Activated naive CD8-positive, alpha-beta T cell treated with anti-CD3 and anti-CD28 coated beads, Interleukin-2, amount 10 ng/mL, durations not matched to agents 7 days and 5 days (primary cell): ENCODE measurements at regions not wholly inside any gene's neighbourhood (a gene's known extent, or its start where the extent isn't known, plus 50 kb on each side); places are given as distances from the start of the nearest gene placed in this dataset.
"Not testable (repeated sequence)": the region's sequence is repeated elsewhere in the genome, so short reads cannot be mapped to it uniquely, and the experiment has no call there.

Experiments used
- ATAC-seq: fragments of 150-1000 bp; cut with Tn5 transposase; one replicate; pipeline ENCODE4 v1.10.0; 2021; ENCODE audit warnings: low read depth, moderate library complexity
- POLR2A ChIA-PET: fragments of 350-600 bp; sonication (Branson Sonifier 250); formaldehyde crosslinking; loops from one replicate; lab custom pipeline; 2021; ENCODE audit warnings: antibody characterized with exemption; lab: Charles Lee
- DNase-seq: peaks from one replicate; pipeline ENCODE4 v3.0.0; 2021
- H3K27ac Mint-ChIP-seq: one replicate; pipeline ENCODE4 v1.8.0; 2022; ENCODE audit warnings: mild to moderate bottlenecking, mixed read lengths
- H3K27me3 Mint-ChIP-seq: one replicate; pipeline ENCODE4 v1.8.0; 2022; ENCODE audit warnings: mild to moderate bottlenecking, moderate library complexity, mixed read lengths
- H3K36me3 Mint-ChIP-seq: one replicate; pipeline ENCODE4 v1.8.0; 2021; ENCODE audit warnings: mild to moderate bottlenecking, mixed read lengths
- H3K4me1 Mint-ChIP-seq: one replicate; pipeline ENCODE4 v1.8.0; 2021; ENCODE audit warnings: mixed read lengths
- H3K4me3 Mint-ChIP-seq: one replicate; pipeline ENCODE4 v1.8.0; 2022; ENCODE audit warnings: mild to moderate bottlenecking, moderate library complexity, mixed read lengths
- H3K9me3 Mint-ChIP-seq: one replicate; pipeline ENCODE4 v1.8.0; 2021; ENCODE audit warnings: mixed read lengths

DNA sequence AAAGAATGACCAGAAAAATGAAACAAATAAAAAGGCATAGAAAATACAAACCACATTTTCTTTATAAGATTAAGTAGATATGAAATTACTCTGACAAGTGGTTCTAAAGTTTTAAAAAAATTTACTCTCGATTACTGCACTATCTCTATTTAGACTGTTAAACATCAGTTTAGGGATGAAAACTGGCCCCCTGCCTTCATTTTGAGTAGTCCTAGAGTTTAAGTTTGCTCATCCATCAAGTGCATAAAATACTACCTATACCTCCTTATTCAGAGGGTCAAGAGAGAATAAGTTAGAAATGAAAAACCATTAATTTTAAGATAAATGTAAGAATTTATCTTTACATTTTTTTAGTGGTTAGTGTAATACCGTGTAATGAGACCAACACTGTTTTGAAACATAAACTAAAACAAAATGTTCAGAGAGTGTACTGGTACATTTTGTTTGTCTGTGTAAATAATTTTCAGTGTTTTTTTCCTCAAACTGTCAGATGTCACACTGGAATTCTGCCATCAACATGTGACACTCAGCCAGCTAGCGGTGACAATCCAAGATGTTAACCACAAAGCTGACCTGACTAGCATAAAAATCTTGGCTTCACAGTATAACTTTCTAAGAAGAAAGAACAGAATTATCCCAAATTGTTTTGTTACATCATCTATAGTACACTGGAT, 184.8 kb upstream of the PCDH20 start:
- Mint-ChIP-seq H3K27ac (no peak overlapping the region), H3K9me3 (no peaks in the 10 kb centered on the region), H3K4me3 (no peak overlapping the region), H3K27me3 (no peaks in the 10 kb centered on the region), H3K4me1 (no peaks in the 10 kb centered on the region), H3K36me3 (no peaks in the 10 kb centered on the region)
- DNase-seq (no peak), ATAC-seq (no peak)
- POLR2A ChIA-PET = no interaction called here

DNA sequence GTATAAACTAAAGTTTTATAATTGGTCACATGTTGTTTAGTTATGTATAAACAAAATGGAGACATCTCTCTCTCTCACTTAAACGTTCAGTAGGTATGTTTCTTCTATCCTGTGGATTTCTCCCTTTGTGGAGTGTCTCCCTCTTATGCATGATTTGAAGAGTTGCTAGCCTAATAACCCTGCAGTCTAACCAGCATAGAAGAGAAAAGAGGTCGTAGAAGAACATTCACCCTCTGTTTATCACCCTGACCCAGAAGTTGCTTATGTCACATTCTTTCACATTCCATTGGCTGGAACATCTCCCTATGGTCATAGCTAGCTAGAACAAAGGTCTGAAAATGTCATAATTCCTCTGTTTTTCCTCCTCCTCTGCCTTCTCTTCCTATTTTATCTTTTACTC, 176.8 kb upstream of the PCDH20 start:
- H3K9me3 Mint-ChIP-seq = peaks cover 2% of the 10 kb centered on the region
- DNase-seq = no peak
- H3K27me3 Mint-ChIP-seq = no peaks in the 10 kb centered on the region
- H3K4me3 Mint-ChIP-seq = no peak overlapping the region
- ATAC-seq = no peak
- no peak overlapping the region for H3K27ac Mint-ChIP-seq
- no peaks in the 10 kb centered on the region for H3K4me1 Mint-ChIP-seq
- POLR2A ChIA-PET = no interaction called here
- H3K36me3 Mint-ChIP-seq = no peaks in the 10 kb centered on the region

DNA sequence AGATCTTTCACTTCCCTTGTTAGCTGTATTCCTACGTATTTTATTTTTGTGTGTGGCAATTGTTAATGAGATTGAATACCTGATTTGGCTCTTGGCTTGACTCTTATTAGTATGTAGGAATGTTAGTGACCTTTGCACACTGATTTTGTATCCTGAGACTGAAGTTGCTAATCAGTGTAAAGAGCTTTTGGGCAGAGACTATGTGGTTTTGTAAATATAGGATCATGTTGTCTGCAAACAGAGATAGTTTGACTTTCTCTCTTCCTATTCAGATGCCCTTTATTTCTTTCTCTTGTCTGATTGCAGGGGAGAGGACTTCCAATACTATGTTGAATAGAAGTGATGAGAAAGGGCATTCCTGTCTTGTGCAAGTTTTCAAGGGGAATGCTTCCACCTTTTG, 160.3 kb upstream of the PCDH20 start:
- POLR2A ChIA-PET = no interaction called here
- no peaks in the 10 kb centered on the region for H3K27me3 Mint-ChIP-seq
- H3K4me3 Mint-ChIP-seq = no peak overlapping the region
- H3K27ac Mint-ChIP-seq = no peak overlapping the region
- no peaks in the 10 kb centered on the region for H3K36me3 Mint-ChIP-seq
- no peaks in the 10 kb centered on the region for H3K9me3 Mint-ChIP-seq
- ATAC-seq (no peak), DNase-seq (no peak)
- H3K4me1 Mint-ChIP-seq = no peaks in the 10 kb centered on the region

DNA sequence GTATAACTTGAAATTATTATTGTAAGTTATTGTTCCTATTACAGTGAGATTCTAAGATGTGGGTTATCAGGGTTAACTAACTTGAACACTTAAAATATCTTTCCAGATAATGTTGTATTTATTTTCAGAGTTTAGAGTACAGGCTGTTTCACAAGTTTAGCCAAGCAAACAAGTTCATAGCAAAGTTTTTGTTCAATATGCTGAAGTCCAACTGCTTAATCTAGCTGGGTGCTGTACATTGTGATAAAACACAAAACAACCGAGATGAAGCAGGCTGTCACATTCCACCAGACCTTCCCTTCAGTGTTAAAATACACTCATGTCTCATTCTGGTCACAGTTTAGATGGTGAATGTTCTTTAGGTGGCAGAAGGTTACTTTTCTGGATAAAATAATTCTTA, 148.0 kb upstream of the PCDH20 start:
- H3K27me3 Mint-ChIP-seq = no peaks in the 10 kb centered on the region
- H3K4me3 Mint-ChIP-seq = no peak overlapping the region
- no peak for DNase-seq
- no peak overlapping the region for H3K27ac Mint-ChIP-seq
- POLR2A ChIA-PET = no interaction called here
- H3K36me3 Mint-ChIP-seq = no peaks in the 10 kb centered on the region
- no peak for ATAC-seq
- H3K4me1 Mint-ChIP-seq = no peaks in the 10 kb centered on the region
- no peaks in the 10 kb centered on the region for H3K9me3 Mint-ChIP-seq

DNA sequence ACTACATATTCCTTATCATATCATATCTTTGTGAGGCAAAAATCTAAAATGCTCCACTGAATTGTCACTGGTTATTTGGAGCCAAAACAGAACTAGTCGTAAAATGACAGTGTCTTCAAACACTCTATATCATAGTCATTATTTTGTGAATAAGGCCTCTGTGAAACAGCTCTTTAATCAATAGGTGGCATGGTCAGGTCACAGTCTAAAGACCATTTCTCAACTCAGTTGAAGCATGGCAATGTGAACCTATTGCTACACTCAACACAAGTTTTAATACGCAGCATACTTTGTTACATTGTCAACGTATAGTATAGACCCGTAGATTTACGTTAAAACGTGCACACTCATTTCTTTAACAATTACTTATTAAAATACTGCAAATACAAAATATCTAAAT, 131.3 kb upstream of the PCDH20 start:
- H3K36me3 Mint-ChIP-seq = no peaks in the 10 kb centered on the region
- no peak overlapping the region for H3K27ac Mint-ChIP-seq
- DNase-seq (no peak), ATAC-seq (no peak)
- H3K4me1 Mint-ChIP-seq = no peaks in the 10 kb centered on the region
- H3K4me3 Mint-ChIP-seq = no peak overlapping the region
- peaks cover 1% of the 10 kb centered on the region for H3K9me3 Mint-ChIP-seq
- POLR2A ChIA-PET = no interaction called here
- H3K27me3 Mint-ChIP-seq = no peaks in the 10 kb centered on the region

DNA sequence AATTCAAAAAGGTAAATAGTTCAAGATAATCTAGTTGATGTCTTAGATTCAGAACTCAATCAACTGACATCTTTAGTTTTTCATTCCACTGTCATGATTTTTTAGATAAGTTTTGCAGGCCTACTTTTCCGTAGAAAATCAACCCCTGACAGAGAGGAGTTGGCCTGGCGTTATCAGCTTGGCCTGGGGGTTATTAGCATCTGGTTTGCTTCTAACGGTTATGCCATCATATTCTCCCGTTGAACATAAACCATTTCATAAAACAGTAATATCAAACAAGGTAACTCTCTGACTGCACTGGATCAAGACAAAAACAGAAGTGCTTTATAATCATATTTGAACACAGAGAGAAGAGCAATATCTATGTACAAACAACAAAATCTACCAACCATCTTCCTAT, 130.8 kb upstream of the PCDH20 start:
- POLR2A ChIA-PET = no interaction called here
- H3K27me3 Mint-ChIP-seq = no peaks in the 10 kb centered on the region
- no peaks in the 10 kb centered on the region for H3K4me1 Mint-ChIP-seq
- H3K36me3 Mint-ChIP-seq = no peaks in the 10 kb centered on the region
- no peak overlapping the region for H3K4me3 Mint-ChIP-seq
- no peak for ATAC-seq
- no peak overlapping the region for H3K27ac Mint-ChIP-seq
- H3K9me3 Mint-ChIP-seq = peaks cover 1% of the 10 kb centered on the region
- DNase-seq = no peak

DNA sequence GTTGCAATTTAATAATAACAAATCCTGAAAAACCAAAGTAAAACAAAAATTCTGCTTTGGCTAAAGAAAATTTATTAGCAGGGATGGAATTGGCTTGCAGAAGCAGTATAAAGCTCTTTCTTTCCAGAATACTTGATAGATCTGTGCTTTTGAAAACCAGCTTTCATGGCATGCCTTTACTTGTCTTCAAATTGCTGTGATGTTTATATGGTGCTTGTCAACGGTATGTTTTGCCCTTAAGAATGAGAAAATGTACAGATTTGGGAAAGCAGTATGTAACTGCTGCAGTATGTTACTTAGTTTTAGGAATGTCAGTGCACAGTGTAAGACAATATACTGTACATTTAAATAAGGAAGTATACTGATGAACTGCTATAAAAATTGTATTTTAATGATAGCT, 120.8 kb upstream of the PCDH20 start:
- Mint-ChIP-seq H3K36me3 (no peaks in the 10 kb centered on the region), H3K27me3 (no peaks in the 10 kb centered on the region), H3K4me3 (no peak overlapping the region), H3K4me1 (no peaks in the 10 kb centered on the region), H3K27ac (no peak overlapping the region), H3K9me3 (no peaks in the 10 kb centered on the region)
- no peak for ATAC-seq
- POLR2A ChIA-PET = no interaction called here
- no peak for DNase-seq

DNA sequence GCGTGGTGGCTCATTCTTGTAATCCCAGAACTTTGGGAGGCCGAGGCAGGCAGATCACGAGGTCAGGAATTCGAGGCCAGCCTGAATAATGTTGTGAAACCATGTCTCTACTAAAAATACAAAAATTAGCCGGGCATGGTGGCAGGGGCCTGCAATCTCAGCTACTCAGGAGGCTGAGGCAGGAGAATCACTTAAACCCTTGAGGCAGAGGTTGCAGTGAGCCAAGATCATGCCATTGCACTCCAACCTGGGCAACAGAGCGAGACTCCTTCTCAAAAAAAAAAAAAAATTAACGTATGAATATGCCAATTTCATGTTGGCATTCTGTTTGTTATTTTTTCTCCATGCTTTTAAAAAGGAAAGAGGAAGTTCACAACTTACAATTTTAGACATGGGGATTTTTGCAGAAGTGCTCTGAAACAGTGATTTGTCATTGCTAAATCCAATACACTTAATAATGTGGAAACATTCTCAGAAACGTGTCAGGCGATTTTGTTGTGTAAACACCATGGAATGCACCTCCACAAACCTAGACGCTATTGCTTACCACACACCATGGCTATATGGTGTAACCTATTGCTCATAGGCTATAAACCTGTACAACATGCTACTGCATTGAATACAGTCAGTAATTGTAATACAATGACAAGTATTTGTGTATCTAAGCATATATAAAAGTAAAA, 115.9 kb upstream of the PCDH20 start:
- Mint-ChIP-seq H3K9me3 (no peaks in the 10 kb centered on the region), H3K27ac (no peak overlapping the region), H3K4me1 (no peaks in the 10 kb centered on the region), H3K27me3 (no peaks in the 10 kb centered on the region), H3K36me3 (no peaks in the 10 kb centered on the region), H3K4me3 (no peak overlapping the region)
- no peak for DNase-seq
- no peak for ATAC-seq
- POLR2A ChIA-PET = no interaction called here

DNA sequence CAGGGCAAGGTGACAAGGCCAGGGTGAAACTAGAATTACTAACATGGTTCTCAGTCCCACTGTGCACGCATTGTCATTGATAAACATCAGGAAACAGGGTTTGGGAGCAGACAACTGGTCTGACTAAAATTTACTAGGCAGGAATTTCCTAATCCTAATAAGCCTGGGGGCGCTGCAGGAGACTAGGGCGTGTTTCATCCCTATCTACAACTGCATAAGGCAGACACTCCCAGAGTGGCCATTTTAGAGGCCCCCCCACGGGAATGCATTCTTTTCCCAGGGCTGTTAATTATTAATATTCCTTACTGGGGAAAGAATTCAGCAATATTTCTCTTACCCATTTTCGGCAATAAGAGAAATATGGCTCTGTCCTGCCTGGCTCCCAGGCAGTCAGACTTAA, 103.6 kb upstream of the PCDH20 start:
- H3K4me1 Mint-ChIP-seq, H3K4me3 Mint-ChIP-seq, DNase-seq, POLR2A ChIA-PET, H3K27ac Mint-ChIP-seq, H3K27me3 Mint-ChIP-seq, ATAC-seq, H3K9me3 Mint-ChIP-seq, H3K36me3 Mint-ChIP-seq: not testable (repeated sequence)

DNA sequence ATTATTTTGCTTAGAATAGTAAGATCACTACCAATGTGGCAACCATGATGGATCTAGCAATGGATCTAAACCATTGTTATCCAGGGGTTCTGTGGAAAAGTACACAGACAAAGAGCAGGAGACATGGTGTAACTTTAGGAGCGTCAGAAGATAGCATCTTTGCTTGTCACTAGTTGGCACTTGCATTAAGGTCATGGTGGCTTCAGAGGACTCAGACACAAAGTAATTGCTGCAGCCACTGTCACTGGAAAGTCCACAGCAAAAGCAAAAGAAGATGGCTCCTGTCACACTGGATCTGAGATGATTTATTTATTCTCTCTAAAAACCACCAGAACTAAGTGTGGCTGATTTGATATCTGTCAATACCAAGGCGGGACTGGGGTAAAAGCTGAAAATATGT, 93.3 kb upstream of the PCDH20 start:
- no peaks in the 10 kb centered on the region for H3K4me1 Mint-ChIP-seq
- H3K4me3 Mint-ChIP-seq = no peak overlapping the region
- no peak for DNase-seq
- no peaks in the 10 kb centered on the region for H3K27me3 Mint-ChIP-seq
- H3K9me3 Mint-ChIP-seq = no peaks in the 10 kb centered on the region
- POLR2A ChIA-PET = no interaction called here
- ATAC-seq = no peak
- no peaks in the 10 kb centered on the region for H3K36me3 Mint-ChIP-seq
- H3K27ac Mint-ChIP-seq = no peak overlapping the region

DNA sequence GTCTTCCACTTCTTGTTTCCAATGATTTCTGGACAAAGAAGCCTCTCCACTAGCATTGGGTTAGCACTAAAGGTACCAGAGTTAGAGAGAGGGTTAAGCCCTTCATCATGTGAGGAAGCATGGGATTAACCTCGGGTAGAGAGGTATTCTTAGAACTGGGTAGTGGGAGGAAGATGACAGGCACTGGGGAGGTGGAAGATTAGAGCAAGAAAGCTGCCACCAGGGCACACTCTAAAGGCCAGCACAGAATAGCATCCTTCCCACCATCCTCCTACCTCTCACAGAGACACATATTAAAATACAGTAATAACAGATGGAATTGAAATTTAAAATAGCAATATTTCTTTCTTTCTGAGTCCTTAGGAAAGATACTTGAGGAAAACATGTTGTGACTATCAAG, 84.5 kb upstream of the PCDH20 start:
- H3K9me3 Mint-ChIP-seq = no peaks in the 10 kb centered on the region
- H3K4me3 Mint-ChIP-seq = no peak overlapping the region
- POLR2A ChIA-PET = no interaction called here
- no peak for DNase-seq
- no peak overlapping the region for H3K27ac Mint-ChIP-seq
- H3K36me3 Mint-ChIP-seq = no peaks in the 10 kb centered on the region
- H3K27me3 Mint-ChIP-seq = no peaks in the 10 kb centered on the region
- no peaks in the 10 kb centered on the region for H3K4me1 Mint-ChIP-seq
- ATAC-seq = no peak

DNA sequence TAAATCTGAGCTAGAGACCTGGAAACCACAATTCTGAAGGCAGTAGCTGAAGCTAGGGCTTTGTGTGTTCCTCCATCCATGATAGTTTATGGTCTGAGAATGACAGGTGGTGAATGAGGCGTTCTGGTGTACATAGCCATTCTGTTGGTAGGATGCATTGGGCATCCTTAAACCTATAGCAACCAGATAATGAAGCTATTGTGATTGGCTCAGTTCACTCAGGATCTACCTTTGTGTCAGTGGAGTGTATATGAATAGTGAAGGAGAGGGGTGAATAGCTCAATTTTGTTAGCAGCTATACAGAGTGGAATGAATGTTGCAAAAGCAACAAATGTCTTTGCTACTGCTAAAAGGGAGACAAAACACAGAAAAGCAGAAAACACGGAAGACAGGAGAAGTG, 80.0 kb upstream of the PCDH20 start:
- no peak overlapping the region for H3K4me3 Mint-ChIP-seq
- ATAC-seq (no peak), DNase-seq (no peak)
- no peak overlapping the region for H3K27ac Mint-ChIP-seq
- POLR2A ChIA-PET = no interaction called here
- H3K4me1 Mint-ChIP-seq = no peaks in the 10 kb centered on the region
- H3K36me3 Mint-ChIP-seq = no peaks in the 10 kb centered on the region
- H3K27me3 Mint-ChIP-seq = no peaks in the 10 kb centered on the region
- peaks cover 7% of the 10 kb centered on the region for H3K9me3 Mint-ChIP-seq

DNA sequence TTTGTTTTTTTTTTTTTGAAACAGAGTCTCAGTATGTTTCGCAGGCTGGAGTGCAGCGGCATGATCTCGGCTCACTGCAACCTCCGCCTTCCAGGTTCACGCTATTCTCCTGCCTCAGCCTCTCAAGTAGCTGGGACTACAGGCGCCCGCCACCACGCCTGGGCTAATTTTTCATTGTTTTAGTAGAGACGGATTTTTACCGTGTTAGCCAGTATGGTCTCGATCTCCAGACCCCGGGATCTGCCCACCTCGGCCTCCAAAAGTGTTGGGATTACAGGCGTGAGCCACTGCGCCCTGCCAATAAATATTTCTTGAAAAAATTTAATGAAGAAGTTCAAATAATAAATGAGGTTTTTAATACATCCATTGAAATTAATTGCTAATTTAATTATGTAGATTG, 77.9 kb upstream of the PCDH20 start:
- H3K4me3 Mint-ChIP-seq, H3K9me3 Mint-ChIP-seq, H3K36me3 Mint-ChIP-seq, H3K27me3 Mint-ChIP-seq, POLR2A ChIA-PET, H3K27ac Mint-ChIP-seq, H3K4me1 Mint-ChIP-seq, DNase-seq, ATAC-seq: not testable (repeated sequence)

DNA sequence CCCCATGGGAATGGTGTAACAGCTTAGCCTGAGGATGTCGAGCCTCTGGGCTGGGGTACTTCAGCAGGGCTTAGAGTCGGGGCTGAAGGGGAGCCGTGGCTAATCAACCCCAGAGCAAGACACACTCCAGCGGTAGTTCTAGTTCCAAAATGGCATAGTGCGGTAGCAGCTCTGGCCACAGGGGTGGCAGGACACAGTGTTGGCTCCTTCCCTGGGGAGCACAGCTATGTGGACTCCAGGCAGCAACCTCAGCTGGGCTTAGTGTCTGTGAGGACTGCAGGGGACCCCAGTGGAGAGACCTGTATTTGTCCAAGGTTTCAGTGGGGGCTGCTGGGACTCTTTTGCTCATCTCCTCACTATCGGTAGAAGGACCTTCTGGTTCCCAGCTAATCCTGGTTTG, 70.8 kb upstream of the PCDH20 start:
- Mint-ChIP-seq H3K4me1 (no peaks in the 10 kb centered on the region), H3K4me3 (no peak overlapping the region), H3K9me3 (no peaks in the 10 kb centered on the region), H3K27me3 (no peaks in the 10 kb centered on the region), H3K27ac (no peak overlapping the region), H3K36me3 (no peaks in the 10 kb centered on the region)
- POLR2A ChIA-PET = no interaction called here
- DNase-seq (no peak), ATAC-seq (no peak)
